WTC11 (cell line): ENCODE measurements at regions not wholly inside any gene's neighbourhood (a gene's known extent, or its start where the extent isn't known, plus 50 kb on each side); places are given as distances from the start of the nearest gene placed in this dataset.

ENCODE experiments used
- AFF4 ChIP-seq: sonication (generic); formaldehyde crosslinking; IDR thresholded peaks from 2 replicates; pipeline ENCODE4 v1.8.1; 2023; ENCODE audit warnings: mild to moderate bottlenecking, missing genetic modification reagents, borderline replicate concordance
- ATF2 ChIP-seq: sonication (generic); formaldehyde crosslinking; IDR thresholded peaks from 2 replicates; pipeline ENCODE4 v1.8.1; 2022; ENCODE audit warnings: low read depth, missing genetic modification reagents, borderline replicate concordance
- ATF6 ChIP-seq: sonication (generic); formaldehyde crosslinking; IDR thresholded peaks from 2 replicates; pipeline ENCODE4 v1.8.1; 2023; ENCODE audit warnings: mild to moderate bottlenecking, missing genetic modification reagents
- CREB1 ChIP-seq: sonication (generic); formaldehyde crosslinking; IDR thresholded peaks from 2 replicates; pipeline ENCODE4 v1.8.0; 2023; ENCODE audit warnings: mild to moderate bottlenecking, missing genetic modification reagents
- CTCF ChIP-seq: fragments of 200-600 bp; IDR thresholded peaks from 2 replicates; pipeline ENCODE4 v1.8.0; 2022; ENCODE audit warnings: antibody characterized with exemption
- JUN ChIP-seq: sonication (generic); formaldehyde crosslinking; IDR thresholded peaks from 2 replicates; pipeline ENCODE4 v1.8.0; 2023; ENCODE audit warnings: mild to moderate bottlenecking, missing genetic modification reagents
- MLX ChIP-seq: sonication (generic); formaldehyde crosslinking; IDR thresholded peaks from 2 replicates; pipeline ENCODE4 v1.8.1; 2023; ENCODE audit warnings: mild to moderate bottlenecking, missing genetic modification reagents, moderate library complexity
- NFE2L1 ChIP-seq: sonication (generic); formaldehyde crosslinking; IDR thresholded peaks from 2 replicates; pipeline ENCODE4 v1.8.1; 2023; ENCODE audit warnings: missing genetic modification reagents
- TEAD4 ChIP-seq: sonication (generic); formaldehyde crosslinking; IDR thresholded peaks from 2 replicates; pipeline ENCODE4 v1.8.0; 2022; ENCODE audit warnings: mild to moderate bottlenecking, missing genetic modification reagents
- ZNF396 ChIP-seq: fragments of 250-450 bp; sonication (Bioruptor Pico); IDR thresholded peaks from 2 replicates; pipeline ENCODE4 v1.8.0; 2021; ENCODE audit warnings: mild to moderate bottlenecking, moderate library complexity, borderline replicate concordance

GRCh38 chr1:30027247-30027646, 696.1 kb downstream of the MATN1 start:
- TF ChIP-seq CTCF (no peak), CREB1 (CRISPR knock-in tag) (no peak), ATF6 (CRISPR knock-in tag) (no peak), ZNF396 (CRISPR knock-in tag) (no peak), AFF4 (CRISPR knock-in tag) (no peak), JUN (CRISPR knock-in tag) (no peak), MLX (CRISPR knock-in tag) (no peak), ATF2 (CRISPR knock-in tag) (no peak), TEAD4 (no peak), NFE2L1 (CRISPR knock-in tag) (no peak)
